SK-N-SH treated with all-trans-retinoic acid at 6 μM for 48 hours (cell line): ENCODE measurements at regions not wholly inside any gene's neighbourhood (a gene's known extent, or its start where the extent isn't known, plus 50 kb on each side); places are given as distances from the start of the nearest gene placed in this dataset.

ENCODE experiments used
- ATAC-seq: fragments of 200-7000 bp; cut with Tn5 transposase; 3 replicates; pipeline ENCODE4 v1.9.1; 2020; ENCODE audit warnings: mild to moderate bottlenecking, moderate library complexity
- BACH2 ChIP-seq: fragments of 250-450 bp; sonication (Bioruptor Pico); IDR thresholded peaks from 2 replicates; pipeline ENCODE4 v1.9.0; 2021; ENCODE audit warnings: mild to moderate bottlenecking, borderline replicate concordance
- CREB5 ChIP-seq: fragments of 250-450 bp; sonication (Bioruptor Pico); IDR thresholded peaks from 2 replicates; pipeline ENCODE4 v1.5.1; 2020; ENCODE audit warnings: low read depth, mild to moderate bottlenecking, moderate library complexity
- CSDC2 ChIP-seq: fragments of 250-450 bp; sonication (Bioruptor Pico); IDR thresholded peaks from 2 replicates; pipeline ENCODE4 v1.5.0; 2020; ENCODE audit warnings: mild to moderate bottlenecking, moderate library complexity
- CSRNP3 ChIP-seq: fragments of 250-450 bp; sonication (Bioruptor Pico); IDR thresholded peaks from 2 replicates; pipeline ENCODE4 v1.5.1; 2021; ENCODE audit warnings: mild to moderate bottlenecking, moderate library complexity
- ESRRG ChIP-seq: fragments of 250-450 bp; sonication (Bioruptor Pico); IDR thresholded peaks from 2 replicates; pipeline ENCODE4 v1.6.1; 2021; ENCODE audit warnings: mild to moderate bottlenecking
- OSR1 ChIP-seq: fragments of 250-450 bp; sonication (Bioruptor Pico); IDR thresholded peaks from 2 replicates; pipeline ENCODE4 v1.8.0; 2022; ENCODE audit warnings: moderate library complexity, mild to moderate bottlenecking, inconsistent platforms
- PATZ1 ChIP-seq: fragments of 250-450 bp; sonication (Bioruptor Pico); IDR thresholded peaks from 2 replicates; pipeline ENCODE4 v1.8.0; 2020; ENCODE audit warnings: mild to moderate bottlenecking, moderate library complexity, borderline replicate concordance
- TCF4 ChIP-seq: fragments of 250-450 bp; sonication (Bioruptor Pico); IDR thresholded peaks from 2 replicates; pipeline ENCODE4 v1.8.0; 2021; ENCODE audit warnings: mild to moderate bottlenecking, moderate library complexity, borderline replicate concordance
- TOX ChIP-seq: fragments of 250-450 bp; sonication (Bioruptor Pico); IDR thresholded peaks from 2 replicates; pipeline ENCODE4 v1.8.0; 2021; ENCODE audit warnings: mild to moderate bottlenecking, moderate library complexity, borderline replicate concordance
- TSHZ2 ChIP-seq: fragments of 250-450 bp; sonication (Bioruptor Pico); IDR thresholded peaks from 2 replicates; pipeline ENCODE4 v1.5.0; 2020; ENCODE audit warnings: mild to moderate bottlenecking, moderate library complexity
- ZC3H10 ChIP-seq: fragments of 250-450 bp; sonication (Bioruptor Pico); IDR thresholded peaks from 2 replicates; pipeline ENCODE4 v1.5.1; 2021; ENCODE audit warnings: mild to moderate bottlenecking, moderate library complexity
- ZFP30 ChIP-seq: fragments of 450-650 bp; formaldehyde crosslinking; IDR thresholded peaks from 2 replicates; pipeline ENCODE4 v1.5.0; 2022; ENCODE audit warnings: mild to moderate bottlenecking, moderate library complexity
- ZNF565 ChIP-seq: fragments of 450-650 bp; formaldehyde crosslinking; conservative IDR thresholded peaks from 2 replicates; pipeline ENCODE4 v1.5.0; 2020; ENCODE audit warnings: low read depth, mild to moderate bottlenecking, moderate library complexity
- ZNF70 ChIP-seq: fragments of 450-650 bp; formaldehyde crosslinking; IDR thresholded peaks from 2 replicates; pipeline ENCODE4 v1.5.0; 2020; ENCODE audit warnings: mild to moderate bottlenecking, moderate library complexity
- ZNF8 ChIP-seq: fragments of 450-650 bp; formaldehyde crosslinking; IDR thresholded peaks from 2 replicates; pipeline ENCODE4 v1.5.0; 2020; ENCODE audit warnings: mild to moderate bottlenecking, moderate library complexity

- no peak for TF ChIP-seq ZFP30 (CRISPR knock-in tag)
- ATAC-seq = no peak
Observed at GRCh38 chr9:78839252-78839651, 542.3 kb downstream of the PSAT1 start.

GRCh38 chr9:78848061-78848460, 551.1 kb downstream of the PSAT1 start:
- TF ChIP-seq ZFP30 (CRISPR knock-in tag) = no peak
- no peak for TF ChIP-seq ZNF70
- no peak for TF ChIP-seq TSHZ2 (CRISPR knock-in tag)
- no peak for TF ChIP-seq TOX (CRISPR knock-in tag)
- TF ChIP-seq CSRNP3 (CRISPR knock-in tag) = no peak
- TF ChIP-seq ESRRG (CRISPR knock-in tag) = no peak
- no peak for TF ChIP-seq OSR1
- no peak for TF ChIP-seq ZNF8 (CRISPR knock-in tag)
- TF ChIP-seq CSDC2 (CRISPR knock-in tag) = no peak
- no peak for TF ChIP-seq PATZ1 (CRISPR knock-in tag)
- TF ChIP-seq, all 23 proteins: peak for 0
- ATAC-seq = no peak

GRCh38 chr9:78856144-78856543, 559.2 kb downstream of the PSAT1 start:
- no peak for ATAC-seq
- TF ChIP-seq ZC3H10 (CRISPR knock-in tag) (no peak), ZNF70 (no peak)

- TF ChIP-seq ZFP30 (CRISPR knock-in tag) = no peak
- TF ChIP-seq TSHZ2 (CRISPR knock-in tag) = no peak
- peak; percentile 47; the same call in 1 of the 2 replicates for TF ChIP-seq TCF4 (CRISPR knock-in tag)
- TF ChIP-seq BACH2 (CRISPR knock-in tag) = no peak
- no peak for TF ChIP-seq CREB5 (CRISPR knock-in tag)
- no peak; the same call in 2 of the 3 replicates for ATAC-seq
Observed at GRCh38 chr9:78856781-78857180, 559.9 kb downstream of the PSAT1 start.

- ATAC-seq = peak; percentile 34; the same call in 1 of the 3 replicates
- TF ChIP-seq TCF4 (CRISPR knock-in tag) = peak; percentile 33; the same call in 1 of the 2 replicates
- no peak for TF ChIP-seq ZNF565 (CRISPR knock-in tag)
- TF ChIP-seq TSHZ2 (CRISPR knock-in tag) = peak; percentile 56; the same call in 1 of the 2 replicates
- TF ChIP-seq CREB5 (CRISPR knock-in tag) = no peak
- TF ChIP-seq ZNF8 (CRISPR knock-in tag) = 0 out of 2 replicates have a peak, but pooled peaks have one; percentile 28
Observed at GRCh38 chr9:78857373-78858225, 560.7 kb downstream of the PSAT1 start.
